Activated T-cell treated with anti-CD3 and anti-CD28 coated beads for 24 hours (primary cell): ENCODE measurements at regions not wholly inside any gene's neighbourhood (a gene's known extent, or its start where the extent isn't known, plus 50 kb on each side); places are given as distances from the start of the nearest gene placed in this dataset.
"Not testable (repeated sequence)": the region's sequence is repeated elsewhere in the genome, so short reads cannot be mapped to it uniquely, and the experiment has no call there.

Experiments used
- DNase-seq: peaks from one replicate; pipeline ENCODE4 v3.0.0-alpha.2; 2020; ENCODE audit warnings: low read depth

DNA sequence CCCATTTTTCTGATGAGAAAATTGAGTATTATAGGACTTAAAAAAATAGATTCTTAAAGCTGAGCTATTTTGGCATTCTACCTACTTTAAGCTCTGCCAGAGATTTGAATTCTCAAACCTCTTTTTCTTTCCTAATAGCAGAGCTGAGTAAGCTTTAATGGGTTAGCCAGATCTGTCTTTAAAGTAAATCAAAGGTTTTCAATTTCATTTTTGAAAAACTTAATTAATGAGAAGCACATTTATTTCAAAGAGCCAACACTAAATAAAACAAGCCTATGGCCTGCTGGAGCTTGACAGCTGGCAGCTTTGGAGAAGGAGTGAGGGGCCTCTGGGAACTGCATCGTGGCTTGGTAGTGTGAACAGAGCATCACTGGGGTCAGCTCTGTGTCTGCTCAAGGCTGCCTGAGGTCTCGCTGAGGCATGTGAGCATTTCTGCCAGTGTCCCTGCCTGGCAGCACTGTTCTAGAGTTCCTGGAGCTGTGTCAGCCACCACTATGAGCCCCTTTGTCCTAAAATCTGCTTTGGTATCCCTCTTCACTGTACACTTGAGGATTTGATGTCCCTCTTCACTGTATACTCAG is 50.4 kb upstream of the PRSS23 start:
- no peak for DNase-seq

DNA sequence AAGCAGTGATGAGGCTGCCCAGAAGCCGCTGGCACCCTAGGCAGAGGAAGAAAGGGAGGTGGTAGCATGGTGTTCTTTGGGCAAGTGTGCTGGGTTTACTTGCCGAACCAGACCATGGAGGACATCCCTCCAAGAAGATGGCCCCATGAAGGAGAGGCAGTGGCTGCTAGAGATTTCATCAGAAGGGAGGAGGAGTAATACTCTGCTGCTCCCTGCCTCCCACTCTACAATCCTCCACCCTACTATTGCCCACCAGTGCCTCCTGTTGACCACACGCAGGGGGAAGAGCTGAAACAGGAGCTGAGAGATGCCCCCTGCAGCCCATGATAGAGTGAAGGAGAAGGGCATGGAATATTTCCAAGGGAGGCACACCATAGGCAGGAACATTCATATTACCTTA is 51.0 kb upstream of the PRSS23 start:
- no peak for DNase-seq

DNA sequence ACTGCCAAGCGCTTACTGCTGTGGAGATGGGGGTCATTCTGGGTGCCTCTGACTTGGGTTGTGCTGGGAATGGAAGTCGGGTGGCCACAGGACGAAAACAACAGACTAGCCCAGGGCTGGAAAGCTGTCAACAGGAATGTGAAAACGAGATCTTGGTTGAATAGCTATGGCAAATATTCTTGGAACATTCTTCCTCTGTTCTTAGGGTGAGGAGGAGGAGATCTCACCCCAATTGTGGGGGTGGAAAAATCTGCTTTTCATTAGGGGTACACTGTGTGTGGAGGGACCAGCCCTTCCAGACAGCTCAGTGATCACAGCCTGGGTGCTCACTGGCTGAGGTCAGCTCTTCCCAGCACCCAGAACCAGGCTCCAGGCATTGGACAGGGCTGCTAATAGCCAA is 52.0 kb upstream of the PRSS23 start:
- no peak for DNase-seq

DNA sequence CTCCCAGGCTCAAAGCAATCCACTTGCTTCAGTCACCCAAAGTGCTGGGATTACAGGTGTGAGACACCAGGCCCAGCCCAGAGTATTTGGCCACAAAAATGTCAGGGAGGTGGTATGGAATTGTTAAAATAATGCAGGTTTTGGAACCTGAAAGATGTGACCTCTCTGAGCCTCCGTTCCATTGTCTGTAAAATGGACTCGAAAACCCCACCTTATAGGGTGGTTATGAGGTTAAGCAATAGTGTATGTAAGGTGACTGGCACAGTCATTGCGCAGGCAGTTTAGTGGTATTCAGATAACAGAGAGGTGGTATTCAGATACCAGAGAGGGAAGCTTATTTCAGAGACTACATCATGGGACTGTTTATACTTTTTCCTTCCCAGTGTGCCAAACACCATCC is 52.5 kb upstream of the PRSS23 start:
- no peak for DNase-seq

DNA sequence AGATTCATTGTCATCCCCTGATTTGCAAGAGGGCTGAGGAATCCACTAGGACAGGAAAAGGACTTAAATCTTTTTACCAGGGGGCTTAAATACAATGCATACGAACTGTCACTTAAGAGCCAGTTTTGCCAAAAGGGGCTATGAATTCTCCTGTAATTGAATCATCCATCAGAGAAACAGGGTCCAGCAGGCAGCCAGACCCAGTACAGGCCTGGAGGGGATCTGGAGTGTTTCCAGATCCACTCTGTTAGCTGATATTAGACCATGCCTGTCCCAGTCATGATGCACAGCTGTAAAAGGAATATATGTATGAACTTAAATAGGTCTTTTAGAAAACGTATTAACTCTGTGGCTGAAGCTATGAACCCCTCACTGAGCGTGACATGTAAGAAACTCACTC is 53.8 kb upstream of the PRSS23 start:
- DNase-seq, result no peak

DNA sequence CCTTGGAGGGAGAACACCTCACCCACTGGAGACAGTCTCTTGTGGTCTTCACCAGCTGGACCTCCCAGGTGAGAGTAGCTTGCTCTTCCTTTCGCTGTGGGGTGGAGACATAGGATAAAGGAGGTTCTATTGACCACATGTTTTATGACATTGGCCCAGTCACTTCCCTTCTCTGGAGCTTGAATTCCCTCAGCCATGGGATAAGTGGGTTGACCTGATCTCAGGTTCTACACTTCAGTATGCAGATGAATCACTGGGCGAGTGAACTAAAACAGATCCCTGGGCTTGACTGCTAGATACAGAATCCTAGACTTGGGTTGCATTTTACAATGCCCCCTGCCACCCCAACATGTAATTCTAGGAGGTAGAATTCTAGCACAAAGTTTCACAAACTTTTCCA is 54.8 kb upstream of the PRSS23 start:
- no peak for DNase-seq

DNA sequence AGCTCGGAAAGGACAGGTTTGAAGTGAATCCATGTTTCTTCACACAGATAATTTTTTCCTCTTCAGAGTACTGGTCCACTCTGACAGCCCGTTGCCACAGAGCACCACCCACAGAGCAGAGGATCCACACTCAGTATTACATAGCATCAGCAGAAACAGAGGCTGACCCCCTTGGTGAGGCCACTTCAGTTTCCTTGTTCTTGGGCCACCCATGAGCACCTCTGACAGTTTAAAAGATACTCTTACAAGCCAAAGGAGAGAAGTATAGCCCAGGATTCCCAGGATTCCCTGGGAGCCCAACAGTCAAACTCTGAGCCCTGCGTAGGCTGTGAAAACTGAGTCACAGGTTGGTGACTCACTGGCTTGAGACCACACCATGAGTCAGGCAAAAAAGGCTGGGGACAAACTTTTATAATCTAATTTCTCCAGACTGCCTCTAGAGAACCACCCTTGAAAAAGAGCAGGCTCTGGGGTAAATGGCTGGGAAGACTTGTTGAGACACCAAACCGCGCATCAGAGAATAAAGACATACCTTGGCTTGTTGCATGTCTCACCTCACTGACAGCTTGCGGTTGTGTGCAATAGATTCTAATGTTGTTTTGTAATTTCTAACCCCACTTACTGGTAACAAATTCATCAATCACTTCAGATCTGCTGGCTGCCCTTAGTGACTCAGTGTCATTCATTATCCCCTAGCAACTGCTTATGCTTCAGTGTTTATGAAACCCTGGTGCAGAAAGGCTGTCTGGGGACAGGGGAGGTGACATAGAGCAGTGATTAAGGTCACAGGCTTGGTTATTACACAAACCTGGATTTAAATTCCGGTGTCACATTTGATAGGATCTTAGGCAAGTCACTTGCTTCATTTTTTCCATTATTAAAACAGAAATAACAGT is 56.9 kb upstream of the PRSS23 start:
- DNase-seq, result peak; percentile 52

DNA sequence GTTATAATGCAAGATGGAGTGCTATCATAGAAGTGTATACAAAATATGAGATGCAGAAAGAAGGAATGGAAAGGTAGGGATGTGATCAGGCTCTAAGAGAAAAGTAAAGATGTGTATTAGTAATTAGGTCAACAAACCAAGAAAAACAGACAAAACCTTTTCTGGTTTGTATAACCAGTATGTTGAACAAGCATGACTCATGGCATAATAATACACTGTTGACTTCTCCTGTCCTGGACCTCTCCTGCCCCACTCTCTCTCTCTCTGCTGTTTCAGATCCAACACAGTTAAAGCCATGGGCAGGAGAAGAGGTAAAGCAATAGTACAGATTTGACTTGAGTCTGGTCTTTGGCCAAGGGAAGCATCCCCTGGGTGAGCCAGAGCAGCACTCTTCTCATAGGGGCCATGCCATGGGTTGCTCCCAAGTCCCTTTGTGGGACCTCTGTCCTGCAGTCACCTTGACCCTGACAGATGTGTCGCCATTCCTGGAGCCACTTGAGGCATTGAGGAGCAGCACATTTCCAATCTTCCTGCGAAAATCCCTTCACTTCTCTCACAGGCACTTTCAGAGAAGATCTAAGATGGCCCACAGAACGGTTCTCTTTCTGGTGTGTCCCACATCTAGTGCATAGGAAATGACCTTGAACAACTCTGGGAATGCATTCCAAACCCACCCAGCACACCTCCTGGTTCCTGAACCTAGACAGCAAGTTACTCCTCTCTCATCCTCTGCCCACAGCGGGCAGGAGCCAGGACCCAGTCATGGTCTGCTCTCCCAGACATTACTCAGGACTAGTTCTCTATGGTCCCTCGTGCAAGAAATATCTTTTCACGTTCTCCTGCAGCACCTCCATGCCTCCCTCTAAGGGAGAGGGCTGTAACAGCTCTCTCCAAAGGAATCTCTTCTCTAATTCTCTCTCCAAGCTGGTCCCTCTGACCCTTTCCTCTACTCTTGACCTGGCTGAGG is 58.2 kb upstream of the PRSS23 start:
- DNase-seq, result no peak

DNA sequence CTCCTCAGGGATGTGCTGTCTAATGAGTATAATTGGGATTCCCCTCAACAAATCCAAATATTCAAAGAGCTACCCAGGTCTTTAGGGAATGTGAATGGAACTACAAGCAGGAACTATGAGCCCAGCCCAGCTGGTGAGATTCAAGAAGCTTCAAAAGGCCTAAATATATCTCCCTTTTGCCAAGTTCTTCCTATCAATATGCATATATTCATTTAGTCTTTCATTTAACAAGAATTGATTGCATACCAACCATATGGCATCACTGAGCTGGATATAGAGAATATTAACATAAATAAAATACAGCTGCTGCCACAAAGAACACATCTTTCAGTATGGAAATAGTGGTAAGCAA is 58.9 kb upstream of the PRSS23 start:
- DNase-seq, result no peak

DNA sequence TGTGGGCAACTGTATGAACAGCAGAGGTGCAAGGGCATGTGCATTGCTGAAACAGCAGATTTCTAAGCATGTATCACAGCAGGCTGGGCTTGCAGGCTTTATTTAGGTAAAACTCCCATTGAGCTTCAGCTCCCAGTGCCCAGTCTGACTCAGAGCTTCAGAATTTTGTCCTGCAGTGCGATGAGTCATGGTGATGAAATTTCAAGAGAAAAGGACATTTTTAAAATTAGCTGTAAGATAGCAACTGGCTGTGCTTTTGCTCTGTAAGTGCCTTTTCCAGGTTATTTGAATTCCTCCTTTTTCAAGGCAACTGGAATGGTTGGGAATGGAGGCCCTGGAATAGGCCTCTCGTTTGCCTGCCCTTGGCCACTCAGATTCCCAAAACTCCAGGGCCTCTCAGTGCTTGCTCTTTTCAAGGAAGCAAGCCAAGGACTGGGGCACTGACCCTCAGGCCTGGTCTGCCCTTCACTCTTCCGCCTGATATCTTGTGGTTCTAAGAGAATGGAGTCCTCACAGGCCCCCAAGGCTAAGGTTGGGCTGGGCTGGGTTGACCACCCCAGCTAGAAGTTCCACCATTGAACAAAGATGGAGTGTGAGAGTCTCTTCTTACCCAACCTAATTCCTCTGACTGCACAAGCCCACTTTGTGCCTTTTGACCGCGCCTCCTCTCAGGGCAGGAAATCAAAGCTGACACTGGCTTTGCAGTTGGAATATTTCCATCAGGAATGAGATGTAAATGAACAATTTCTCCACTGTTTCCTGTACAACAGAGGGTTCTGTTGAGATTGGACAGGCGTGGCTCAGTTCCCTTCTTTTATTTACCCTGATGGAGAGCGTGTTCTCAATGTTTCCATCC is 59.5 kb upstream of the PRSS23 start:
- DNase-seq, result peak; percentile 11

DNA sequence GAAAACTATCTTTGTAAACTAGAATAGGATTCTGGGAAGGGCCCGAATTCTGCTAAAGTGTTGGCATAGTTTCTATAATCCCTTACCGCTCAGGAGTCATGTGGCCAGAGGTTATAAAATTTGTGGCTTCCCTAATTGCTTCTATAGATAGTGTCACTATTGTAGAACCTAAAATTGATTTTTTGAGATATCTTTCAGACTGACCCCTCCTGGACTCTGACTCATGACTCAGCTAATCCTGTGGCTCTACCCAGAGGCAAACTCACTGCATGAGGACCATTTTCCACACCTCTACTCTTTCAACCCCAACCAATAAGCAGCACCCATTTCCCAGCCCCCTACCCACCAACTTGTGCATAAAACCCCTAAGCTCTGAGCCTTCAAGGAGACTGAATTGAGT is 61.8 kb upstream of the PRSS23 start:
- DNase-seq, result no peak

DNA sequence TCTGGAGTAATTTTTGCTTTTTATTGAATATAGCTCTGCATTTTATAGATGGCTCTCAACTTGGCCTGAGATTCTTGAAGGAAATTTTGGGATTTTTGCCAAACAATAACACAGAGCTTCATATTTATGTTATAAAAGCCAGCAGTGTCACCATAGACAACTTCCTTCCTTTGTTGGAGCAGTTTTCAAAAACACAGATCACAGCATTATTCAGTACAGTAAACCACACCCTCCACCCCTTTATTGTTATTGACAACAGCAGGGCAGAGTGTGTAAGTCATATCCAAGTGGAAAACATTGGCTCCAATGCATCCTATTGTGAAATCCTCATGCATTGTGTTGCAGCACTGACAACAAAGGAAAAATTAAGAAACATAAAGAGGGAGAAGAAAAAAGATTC is 62.6 kb upstream of the PRSS23 start:
- DNase-seq, result no peak

DNA sequence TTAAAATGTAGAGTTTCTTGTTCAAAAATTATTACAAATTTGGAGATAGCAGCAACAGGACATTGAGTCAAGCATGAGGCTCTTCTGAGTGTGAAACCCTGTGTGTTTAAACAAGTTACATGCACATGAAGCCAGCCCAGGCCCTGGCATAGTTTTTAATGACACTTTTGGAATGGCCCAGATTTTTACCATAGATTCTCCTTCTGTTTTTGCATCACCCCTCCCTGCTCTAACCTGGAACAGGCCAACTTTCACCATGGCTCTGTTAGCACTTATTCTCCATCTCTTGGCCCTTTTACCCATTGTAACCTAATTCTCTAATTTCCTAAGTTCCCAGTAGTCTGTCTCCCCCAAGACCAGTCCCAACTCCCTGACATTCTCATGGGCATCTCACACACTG is 63.1 kb upstream of the PRSS23 start:
- no peak for DNase-seq

DNA sequence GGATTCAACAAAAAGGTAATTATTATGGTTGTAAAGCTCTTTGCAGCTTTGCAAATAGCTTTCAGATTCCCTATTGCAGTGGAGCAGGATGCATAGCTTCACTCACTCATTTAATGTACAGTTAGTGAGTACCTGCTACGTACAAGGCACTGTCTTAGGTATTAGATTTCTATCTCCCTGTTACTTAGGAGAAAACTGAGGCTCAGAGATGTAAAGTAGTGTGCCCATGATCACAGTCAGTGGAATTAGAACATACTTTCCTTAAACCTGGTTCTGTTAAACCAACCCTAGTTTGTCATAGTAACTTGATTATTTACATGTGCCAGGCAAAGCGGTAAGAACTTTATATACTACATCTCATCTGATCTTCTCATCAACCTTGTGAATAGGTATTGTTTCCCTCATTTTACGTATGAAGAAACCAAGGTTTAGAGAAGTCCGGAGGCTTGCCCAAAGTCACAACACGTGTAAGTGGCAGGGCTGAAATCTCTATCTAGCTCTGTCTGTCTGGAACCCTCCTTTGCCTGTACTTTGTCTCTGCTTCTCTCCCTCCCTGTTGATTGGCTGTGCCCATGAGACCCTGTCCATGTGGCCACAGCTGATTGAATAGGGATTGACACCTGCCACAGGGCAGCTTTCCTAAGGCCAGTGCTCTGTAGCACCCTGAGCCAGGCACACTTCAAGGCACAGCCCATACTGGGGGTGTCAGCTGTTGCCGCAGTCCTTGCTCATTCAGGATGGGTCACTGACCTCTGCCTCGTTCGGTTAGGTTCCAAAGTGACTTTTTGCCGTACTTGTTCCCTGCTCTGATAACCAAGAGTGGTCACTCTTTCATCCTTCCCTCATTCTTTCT is 63.8 kb upstream of the PRSS23 start:
- DNase-seq, result no peak

DNA sequence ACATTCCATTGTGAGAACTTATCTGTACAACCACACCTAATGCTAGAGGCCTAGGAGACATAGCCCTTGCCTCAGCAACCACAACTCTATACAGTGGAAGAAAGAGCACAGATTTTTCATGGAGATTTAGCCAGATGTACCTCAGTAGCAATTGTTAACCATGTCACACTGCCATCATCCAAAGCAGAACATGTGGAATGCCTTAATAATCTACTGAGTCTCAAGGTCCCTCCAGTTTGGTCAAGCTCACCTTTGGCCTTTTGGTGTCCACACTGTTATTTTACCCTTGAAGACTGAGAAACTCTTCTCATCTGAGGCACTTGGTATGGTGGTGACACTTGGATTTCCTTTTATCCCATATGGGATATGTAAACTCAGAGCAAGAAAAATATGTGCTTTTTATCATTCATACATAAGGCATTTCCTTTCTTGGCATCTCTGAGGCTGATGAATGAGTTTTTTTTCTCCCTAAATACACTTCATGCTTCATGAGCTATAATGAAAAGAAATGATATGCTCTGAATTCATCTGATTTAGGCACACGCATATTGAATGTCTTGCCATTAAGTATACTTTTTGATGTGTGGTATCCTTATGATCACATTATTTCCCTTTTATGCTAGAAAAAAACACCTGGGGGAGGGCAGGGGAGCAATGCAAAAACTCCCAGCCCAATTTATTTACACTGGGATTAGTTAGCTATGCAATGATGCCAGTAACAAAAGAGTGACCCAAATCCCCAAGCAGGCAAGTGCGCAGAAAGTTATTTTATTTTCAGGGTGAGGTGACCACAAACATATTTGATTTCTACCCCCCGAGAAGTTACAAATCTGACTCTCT is 63.3 kb upstream of the ME3 start:
- no peak for DNase-seq

DNA sequence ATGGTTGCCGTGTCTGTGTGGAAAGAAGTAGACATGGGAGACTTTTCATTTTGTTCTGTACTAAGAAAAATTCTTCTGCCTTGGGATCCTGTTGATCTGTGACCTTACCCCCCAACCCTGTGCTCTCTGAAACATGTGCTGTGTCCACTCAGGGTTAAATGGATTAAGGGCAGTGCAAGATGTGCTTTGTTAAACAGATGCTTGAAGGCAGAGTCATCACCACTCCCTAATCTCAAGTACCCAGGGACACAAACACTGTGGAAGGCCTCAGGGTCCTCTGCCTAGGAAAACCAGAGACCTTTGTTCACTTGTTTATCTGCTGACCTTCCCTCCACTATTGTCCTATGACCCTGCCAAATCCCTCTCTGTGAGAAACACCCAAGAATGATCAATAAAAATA is 60.3 kb upstream of the ME3 start:
- DNase-seq, result not testable (repeated sequence)

DNA sequence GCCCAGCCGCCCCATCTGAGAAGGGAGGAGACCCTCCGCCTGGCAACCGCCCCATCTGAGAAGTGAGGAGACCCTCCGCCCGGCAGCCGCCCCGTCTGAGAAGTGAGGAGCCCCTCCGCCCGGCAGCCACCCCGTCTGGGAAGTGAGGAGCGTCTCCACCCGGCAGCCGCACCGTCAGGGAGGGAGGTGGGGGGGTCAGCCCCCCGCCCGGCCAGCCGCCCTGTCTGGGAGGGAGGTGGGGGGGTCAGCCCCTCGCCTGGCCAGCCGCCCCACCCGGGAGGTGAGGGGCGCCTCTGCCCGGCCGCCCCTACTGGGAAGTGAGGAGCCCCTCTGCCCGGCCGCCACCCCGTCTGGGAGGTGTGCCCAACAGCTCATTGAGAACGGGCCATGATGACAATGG is 59.9 kb upstream of the ME3 start:
- DNase-seq, result not testable (repeated sequence)

DNA sequence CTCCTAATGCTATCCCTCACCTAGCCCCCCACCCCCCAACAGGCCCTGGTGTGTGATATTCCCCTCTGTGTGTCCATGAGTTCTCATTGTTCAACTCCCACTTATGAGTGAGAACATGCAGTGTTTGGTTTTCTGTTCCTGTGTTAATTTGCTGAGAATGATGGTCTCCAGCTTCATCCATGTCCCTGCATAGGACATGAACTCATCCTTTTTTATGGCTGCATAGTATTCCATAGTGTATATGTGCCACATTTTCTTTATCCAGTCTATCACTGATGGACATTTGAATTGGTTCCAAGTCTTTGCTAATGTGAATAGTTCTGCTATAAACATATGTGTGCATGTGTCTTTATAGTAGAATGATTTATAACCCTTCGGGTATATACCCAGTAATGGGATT is 57.2 kb upstream of the ME3 start:
- not testable (repeated sequence) for DNase-seq

DNA sequence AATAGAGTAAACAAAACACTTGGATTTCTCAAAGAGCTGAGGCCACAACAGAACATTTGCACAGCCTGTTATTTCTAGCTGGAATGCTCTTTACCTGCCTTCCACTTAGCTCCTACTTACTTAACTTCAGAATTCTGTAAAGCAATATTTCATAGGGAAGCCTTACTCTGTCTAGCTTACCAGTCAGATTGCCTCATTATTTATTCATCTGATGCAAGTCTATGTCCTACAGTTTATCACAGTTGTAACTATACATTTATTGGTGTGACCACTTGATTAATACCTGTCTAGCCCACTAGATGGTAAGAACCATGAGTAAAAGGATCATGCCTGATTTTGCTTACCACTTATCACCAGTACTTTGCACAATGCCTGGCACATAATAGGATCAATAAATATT is 56.1 kb upstream of the ME3 start:
- no peak for DNase-seq
